H1 (cell line): ENCODE measurements at regions not wholly inside any gene's neighbourhood (a gene's known extent, or its start where the extent isn't known, plus 50 kb on each side); places are given as distances from the start of the nearest gene placed in this dataset.

Experiments used
- BCL11A ChIP-seq, 2 experiments: IDR thresholded peaks; one replicate each; pipeline ENCODE4 v1.6.1; 2011; ENCODE audit warnings: low read depth in 2 of 2, low read length in 2 of 2, mild to moderate bottlenecking in 2 of 2
- EGR1 ChIP-seq: IDR thresholded peaks from 2 replicates; pipeline ENCODE4 v1.6.1; 2011; ENCODE audit warnings: low read depth, low read length, borderline replicate concordance
- SAP30 ChIP-seq: fragments of 300-600 bp; sonication (generic); IDR thresholded peaks from 2 replicates; pipeline ENCODE4 v1.7.1; 2012; ENCODE audit warnings: low read length, moderate library complexity, mild to moderate bottlenecking, inconsistent platforms; ENCODE audit not compliant: insufficient read depth, insufficient replicate concordance
- TAF7 ChIP-seq: optimal IDR thresholded peaks from 2 replicates; pipeline ENCODE3; 2011; ENCODE audit warnings: low read depth, mild to moderate bottlenecking, inconsistent platforms, low read length, moderate library complexity, borderline replicate concordance

DNA sequence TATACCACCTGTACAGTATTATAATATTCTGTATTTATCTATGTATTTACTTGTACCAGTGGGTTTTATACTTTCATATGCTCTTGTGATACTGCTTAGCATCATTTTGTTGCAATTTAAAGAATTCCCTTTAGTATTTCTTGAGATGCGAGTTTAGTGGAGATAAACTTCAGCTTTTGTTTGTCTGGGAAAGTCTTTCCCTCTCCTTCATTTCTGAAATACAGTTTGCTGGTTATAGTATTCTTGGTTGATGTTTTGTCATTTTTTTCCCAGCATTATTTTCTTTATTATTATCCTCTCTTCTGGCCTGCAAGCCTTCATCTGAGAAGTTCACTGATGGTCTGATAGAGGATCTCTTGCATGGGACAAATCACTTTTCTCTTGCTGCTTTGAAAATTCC is 136.6 kb upstream of the MCHR2 start (continued):
- no peak for TF ChIP-seq BCL11A (IDR thresholded peaks at IDR 0.05; ENCODE audit: low read depth in 2 of 2, low read length in 2 of 2)
- no peak for TF ChIP-seq SAP30
- TF ChIP-seq TAF7 = no peak
- TF ChIP-seq EGR1 = no peak
